ENCODE measurements at regions not wholly inside any gene's neighbourhood (a gene's known extent, or its start where the extent isn't known, plus 50 kb on each side); places are given as distances from the start of the nearest gene placed in this dataset.
A peak's percentile ranks its signal among the peaks of the same experiment; 100 is the strongest.
"Not testable (repeated sequence)": the region's sequence is repeated elsewhere in the genome, so short reads cannot be mapped to it uniquely, and the experiment has no call there.

DNA sequence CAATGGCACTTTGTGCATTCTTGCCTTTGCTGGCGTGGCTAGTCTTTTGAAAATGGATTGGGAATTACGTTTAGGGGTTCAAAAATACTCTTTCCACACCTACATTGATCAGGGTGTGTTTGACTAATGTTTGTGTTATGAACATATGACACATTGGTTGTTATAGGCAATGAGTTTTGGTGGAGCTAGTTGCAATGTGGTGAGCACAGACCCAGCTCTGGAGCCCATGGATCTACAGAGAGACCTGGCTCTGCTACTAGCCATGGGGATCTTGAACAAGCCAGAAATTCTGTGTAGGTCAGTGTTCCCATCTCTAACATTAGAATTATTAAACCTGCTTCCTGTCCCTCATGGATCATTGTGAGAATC is 222.4 kb upstream of the UBL3 start:
- DNase-seq (ENCODE audit: low spot score in 2 of 2) (no peak), ATAC-seq (no peak)
- Mint-ChIP-seq H3K27ac (no peak overlapping the region), H3K4me1 (no peaks in the 10 kb centered on the region), H3K36me3 (no peaks in the 10 kb centered on the region), H3K9me3 (no peaks in the 10 kb centered on the region), H3K4me3 (no peak overlapping the region)

DNA sequence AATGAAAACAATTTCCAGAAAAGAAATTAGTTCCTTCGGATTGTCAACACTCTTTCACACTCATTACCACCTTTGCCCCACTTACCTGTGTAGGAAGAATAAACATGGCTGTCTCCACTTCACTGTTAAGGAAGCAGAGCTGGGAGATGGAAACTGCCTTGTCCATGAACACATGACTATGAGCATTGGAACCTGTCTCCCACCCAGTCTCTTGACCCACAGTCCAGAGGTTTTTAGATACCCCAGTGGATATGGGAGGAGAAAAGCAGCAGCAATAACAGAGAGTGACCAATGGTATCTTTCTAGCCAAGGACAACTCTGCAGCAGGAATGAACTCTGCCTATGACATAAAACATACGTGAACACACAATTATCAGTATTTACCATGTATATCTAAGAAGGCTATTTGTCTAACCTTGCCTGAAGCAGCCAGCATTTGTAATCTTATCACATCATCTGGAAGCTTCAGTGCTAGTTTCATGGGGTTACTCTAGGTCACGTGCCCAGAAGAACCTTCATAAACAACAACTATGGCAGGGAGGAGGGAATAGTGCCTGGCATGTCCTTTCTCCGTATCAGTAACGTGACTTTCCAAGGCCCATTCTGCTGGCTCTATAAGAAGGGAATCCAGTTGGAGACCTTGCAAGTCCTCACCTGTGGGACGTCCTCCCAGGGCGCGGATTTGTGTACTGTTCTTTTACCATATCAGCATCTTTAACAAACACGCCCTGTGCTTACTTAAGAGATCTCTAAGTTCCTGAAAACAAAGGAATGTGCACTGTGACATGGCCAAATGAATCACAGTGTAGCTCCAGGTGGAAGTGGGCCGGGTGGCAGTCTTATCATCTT is 221.8 kb upstream of the UBL3 start:
- ATAC-seq (no peak), DNase-seq (ENCODE audit: low spot score in 2 of 2) (no peak)
- Mint-ChIP-seq H3K4me1 (no peaks in the 10 kb centered on the region), H3K4me3 (no peak overlapping the region), H3K27ac (no peak overlapping the region), H3K36me3 (no peaks in the 10 kb centered on the region), H3K9me3 (no peaks in the 10 kb centered on the region)

DNA sequence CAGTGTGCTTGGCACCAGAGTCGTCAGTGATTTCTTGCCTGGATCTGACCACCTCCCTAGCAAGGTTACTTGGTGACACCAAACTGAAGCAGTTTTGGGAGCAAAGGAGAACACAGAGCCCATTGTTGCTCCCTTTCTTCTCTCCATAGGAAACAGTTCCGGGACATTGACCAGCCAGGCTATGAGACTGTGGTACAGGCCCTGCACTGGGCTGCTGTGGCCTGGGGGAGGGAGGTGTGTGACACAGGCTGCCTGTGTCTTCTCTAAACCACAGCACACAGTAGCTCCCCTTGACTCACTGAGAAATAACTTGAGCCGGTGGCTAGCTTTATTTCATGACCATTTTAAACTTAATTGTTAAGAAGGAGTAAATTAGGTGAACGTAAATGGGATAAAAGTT is 214.8 kb upstream of the UBL3 start:
- H3K4me3 Mint-ChIP-seq = no peak overlapping the region
- no peaks in the 10 kb centered on the region for H3K4me1 Mint-ChIP-seq
- ATAC-seq = no peak
- no peak overlapping the region for H3K27ac Mint-ChIP-seq
- no peak for DNase-seq (ENCODE audit: low spot score in 2 of 2)
- H3K9me3 Mint-ChIP-seq = no peaks in the 10 kb centered on the region
- H3K36me3 Mint-ChIP-seq = no peaks in the 10 kb centered on the region

DNA sequence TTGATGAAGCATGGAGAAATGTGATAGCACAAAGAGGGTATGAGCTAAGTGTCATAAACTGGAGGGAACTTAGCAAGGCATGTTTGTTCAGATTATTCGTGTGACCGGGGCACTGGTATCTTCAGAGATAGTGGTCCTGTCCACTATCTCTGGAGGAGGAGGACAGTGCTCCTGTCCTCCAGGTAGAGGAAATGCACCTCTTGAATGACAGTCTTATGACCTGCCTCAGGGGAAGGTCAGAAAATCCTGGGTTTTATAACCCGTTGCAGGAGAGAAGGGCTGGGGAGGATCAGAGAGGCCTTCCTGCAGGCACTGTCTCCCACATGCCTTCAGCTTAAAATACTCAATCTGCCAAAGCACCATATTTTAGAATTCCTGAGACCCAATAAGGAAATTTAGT is 213.5 kb upstream of the UBL3 start:
- no peaks in the 10 kb centered on the region for H3K36me3 Mint-ChIP-seq
- no peak for DNase-seq (ENCODE audit: low spot score in 2 of 2)
- H3K9me3 Mint-ChIP-seq = no peaks in the 10 kb centered on the region
- H3K27ac Mint-ChIP-seq = no peak overlapping the region
- H3K4me1 Mint-ChIP-seq = no peaks in the 10 kb centered on the region
- no peak for ATAC-seq
- no peak overlapping the region for H3K4me3 Mint-ChIP-seq

DNA sequence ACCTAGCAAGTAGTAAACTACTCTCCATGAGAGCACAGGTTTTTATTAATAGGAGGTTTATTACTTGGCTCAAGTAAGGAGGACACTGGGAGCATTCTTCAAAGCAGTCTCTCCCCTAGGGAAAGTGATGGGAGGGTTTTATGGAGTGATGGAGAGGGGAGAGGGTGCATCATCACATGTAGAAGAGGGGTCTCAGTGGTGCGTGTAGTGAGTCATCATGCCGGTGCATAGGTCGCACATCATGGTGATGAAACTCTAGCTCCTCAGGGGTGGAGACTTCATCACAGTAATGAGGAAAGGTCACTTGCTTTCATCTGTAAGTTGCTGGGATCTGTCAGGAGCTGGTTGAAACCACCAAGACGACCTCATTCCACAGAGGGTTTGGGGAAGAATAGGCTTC is 210.8 kb upstream of the UBL3 start:
- ATAC-seq (no peak), DNase-seq (ENCODE audit: low spot score in 2 of 2) (no peak)
- H3K4me1 Mint-ChIP-seq = no peaks in the 10 kb centered on the region
- H3K27ac Mint-ChIP-seq = no peak overlapping the region
- H3K9me3 Mint-ChIP-seq = no peaks in the 10 kb centered on the region
- no peaks in the 10 kb centered on the region for H3K36me3 Mint-ChIP-seq
- no peak overlapping the region for H3K4me3 Mint-ChIP-seq

DNA sequence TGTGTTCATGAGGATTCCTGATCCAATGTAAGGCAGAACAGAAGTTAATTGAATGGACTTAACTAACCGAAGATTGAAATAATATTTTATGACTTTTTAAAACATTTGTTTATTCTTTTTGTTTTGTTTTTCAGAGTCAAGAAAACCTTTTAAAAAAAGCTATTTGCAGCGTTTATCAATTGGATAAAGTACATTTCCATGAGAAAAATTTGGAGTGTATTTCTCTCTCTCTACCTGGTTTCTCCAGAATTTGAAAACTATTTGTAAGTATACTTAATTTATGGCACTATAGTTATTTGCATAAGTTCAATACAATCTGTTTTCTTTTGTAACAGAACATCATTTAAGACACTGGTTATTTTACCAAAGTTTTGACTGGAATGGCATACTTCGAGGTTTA is 208.0 kb upstream of the UBL3 start:
- Mint-ChIP-seq H3K9me3 (no peaks in the 10 kb centered on the region), H3K27ac (no peak overlapping the region), H3K4me3 (no peak overlapping the region), H3K36me3 (no peaks in the 10 kb centered on the region), H3K4me1 (no peaks in the 10 kb centered on the region)
- DNase-seq (ENCODE audit: low spot score in 2 of 2) = no peak
- ATAC-seq = no peak

DNA sequence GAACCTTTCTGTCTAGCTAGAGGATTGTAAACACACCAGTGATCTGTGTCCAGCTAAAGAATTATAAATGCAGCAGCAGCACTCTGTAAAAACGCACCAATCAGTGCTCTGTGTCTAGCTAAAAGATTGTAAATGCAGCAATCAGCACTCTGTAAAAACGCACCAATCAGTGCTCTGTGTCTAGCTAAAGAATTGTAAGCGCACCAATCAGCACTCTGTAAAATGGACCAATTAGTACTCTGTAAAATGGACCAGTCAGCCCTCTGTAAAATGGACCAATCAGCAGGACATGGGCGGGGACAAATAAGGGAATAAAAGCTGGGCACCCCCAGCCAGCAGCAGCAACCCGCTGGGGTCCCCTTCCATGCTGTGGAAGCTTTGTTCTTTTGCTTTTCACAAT is 204.1 kb upstream of the UBL3 start:
- not testable (repeated sequence) for ATAC-seq; H3K9me3 Mint-ChIP-seq; H3K27ac Mint-ChIP-seq; DNase-seq (ENCODE audit: low spot score in 2 of 2); H3K4me3 Mint-ChIP-seq; H3K36me3 Mint-ChIP-seq
- peaks cover 10% of the 10 kb centered on the region for H3K4me1 Mint-ChIP-seq

DNA sequence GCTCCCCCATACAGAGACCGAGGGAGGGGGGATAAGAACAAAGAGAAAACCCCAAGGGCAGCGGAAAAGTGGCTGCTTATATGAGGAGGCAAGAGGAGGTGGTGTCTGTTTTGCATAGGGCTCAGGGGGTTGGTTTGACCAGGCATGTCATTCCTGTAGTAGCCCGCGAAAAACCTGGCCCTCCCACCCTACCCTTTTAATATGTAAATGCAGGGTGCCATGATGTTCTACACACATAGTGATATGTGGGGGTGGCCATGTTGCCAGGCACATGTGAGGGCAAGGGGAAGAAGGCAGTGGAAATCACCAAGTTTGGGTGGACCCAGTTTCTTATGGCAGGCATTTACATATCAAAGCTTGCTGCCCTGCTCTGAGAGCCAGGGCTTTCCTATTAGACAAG is 203.5 kb upstream of the UBL3 start:
- Mint-ChIP-seq H3K4me1 (peaks cover 16% of the 10 kb centered on the region), H3K36me3 (no peaks in the 10 kb centered on the region), H3K27ac (no peak overlapping the region), H3K4me3 (no peak overlapping the region), H3K9me3 (no peaks in the 10 kb centered on the region)
- DNase-seq (ENCODE audit: low spot score in 2 of 2) (no peak), ATAC-seq (no peak)

DNA sequence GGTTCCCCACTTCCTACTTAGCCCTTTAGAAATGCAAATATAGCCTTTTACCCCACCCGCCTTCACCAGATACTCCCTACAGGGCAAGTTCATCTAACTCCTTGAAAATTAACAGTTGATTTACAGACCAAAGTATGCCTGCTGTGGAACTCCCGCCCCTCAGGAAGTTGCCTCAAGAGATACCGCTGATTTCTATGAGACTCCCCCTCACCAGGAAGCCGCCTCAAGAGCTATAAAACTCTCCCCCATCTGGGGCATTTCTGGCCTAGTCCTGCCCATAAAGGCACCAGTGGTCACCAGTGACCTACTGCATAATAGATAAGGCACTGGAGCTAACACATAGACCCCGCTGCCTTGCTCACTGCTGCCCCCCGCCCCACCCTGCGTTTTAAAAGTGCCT is 201.7 kb upstream of the UBL3 start:
- H3K27ac Mint-ChIP-seq = no peak overlapping the region
- H3K4me1 Mint-ChIP-seq = peaks cover 24% of the 10 kb centered on the region
- DNase-seq (ENCODE audit: low spot score in 2 of 2) (no peak), ATAC-seq (no peak)
- H3K36me3 Mint-ChIP-seq = no peaks in the 10 kb centered on the region
- no peaks in the 10 kb centered on the region for H3K9me3 Mint-ChIP-seq
- H3K4me3 Mint-ChIP-seq = no peak overlapping the region

DNA sequence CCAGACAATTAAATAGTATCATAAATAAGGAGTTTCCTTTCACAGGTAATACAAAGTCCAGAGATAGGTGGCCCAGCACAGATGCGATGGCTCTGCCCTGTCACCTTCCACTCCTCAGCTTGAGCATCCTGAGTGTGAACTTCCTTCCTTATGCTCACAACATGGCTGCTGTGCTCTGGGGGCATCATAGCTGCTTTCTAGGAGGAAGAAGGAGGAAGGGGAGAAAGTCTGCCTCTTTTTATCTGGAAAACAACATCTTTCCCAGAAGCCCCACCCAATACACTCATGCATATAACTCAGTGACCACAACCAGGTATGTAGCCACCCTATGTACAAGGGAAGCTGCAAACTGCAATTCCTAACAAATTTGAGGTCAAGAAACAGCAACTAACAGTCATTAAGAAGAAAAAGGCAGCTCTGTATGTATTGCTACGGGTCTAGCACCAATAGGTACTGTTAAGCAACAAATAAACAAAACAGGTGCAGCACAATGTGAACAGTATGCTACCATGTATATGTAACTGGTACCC is 201.2 kb upstream of the UBL3 start:
- ATAC-seq (no peak), DNase-seq (ENCODE audit: low spot score in 2 of 2) (no peak)
- no peaks in the 10 kb centered on the region for H3K9me3 Mint-ChIP-seq
- H3K4me3 Mint-ChIP-seq = no peak overlapping the region
- H3K27ac Mint-ChIP-seq = no peak overlapping the region
- peaks cover 29% of the 10 kb centered on the region for H3K4me1 Mint-ChIP-seq
- H3K36me3 Mint-ChIP-seq = no peaks in the 10 kb centered on the region

DNA sequence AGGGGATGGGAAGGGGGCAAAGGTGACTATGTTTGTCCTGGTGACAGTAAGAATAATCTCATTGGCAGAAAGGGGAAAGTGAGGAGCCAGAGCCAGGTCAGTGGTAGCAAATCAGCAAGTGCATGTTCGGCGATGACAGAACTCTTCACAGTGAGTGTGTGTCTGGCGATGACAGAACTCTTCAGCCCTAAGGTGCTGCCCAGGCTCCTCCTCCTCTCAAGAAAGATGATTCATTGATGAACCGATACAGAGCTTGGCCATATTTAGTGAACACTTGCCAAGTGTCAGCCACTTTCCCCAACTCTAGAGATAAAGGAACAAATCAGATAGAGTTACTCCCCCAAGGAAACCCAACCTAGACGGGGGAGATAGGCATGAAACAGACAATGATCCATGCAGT is 199.3 kb upstream of the UBL3 start:
- peak; percentile 91 for ATAC-seq
- no peak for DNase-seq (ENCODE audit: low spot score in 2 of 2)
- Mint-ChIP-seq H3K27ac (no peak overlapping the region), H3K4me1 (peaks cover 32% of the 10 kb centered on the region), H3K36me3 (no peaks in the 10 kb centered on the region), H3K9me3 (no peaks in the 10 kb centered on the region), H3K4me3 (no peak overlapping the region)

DNA sequence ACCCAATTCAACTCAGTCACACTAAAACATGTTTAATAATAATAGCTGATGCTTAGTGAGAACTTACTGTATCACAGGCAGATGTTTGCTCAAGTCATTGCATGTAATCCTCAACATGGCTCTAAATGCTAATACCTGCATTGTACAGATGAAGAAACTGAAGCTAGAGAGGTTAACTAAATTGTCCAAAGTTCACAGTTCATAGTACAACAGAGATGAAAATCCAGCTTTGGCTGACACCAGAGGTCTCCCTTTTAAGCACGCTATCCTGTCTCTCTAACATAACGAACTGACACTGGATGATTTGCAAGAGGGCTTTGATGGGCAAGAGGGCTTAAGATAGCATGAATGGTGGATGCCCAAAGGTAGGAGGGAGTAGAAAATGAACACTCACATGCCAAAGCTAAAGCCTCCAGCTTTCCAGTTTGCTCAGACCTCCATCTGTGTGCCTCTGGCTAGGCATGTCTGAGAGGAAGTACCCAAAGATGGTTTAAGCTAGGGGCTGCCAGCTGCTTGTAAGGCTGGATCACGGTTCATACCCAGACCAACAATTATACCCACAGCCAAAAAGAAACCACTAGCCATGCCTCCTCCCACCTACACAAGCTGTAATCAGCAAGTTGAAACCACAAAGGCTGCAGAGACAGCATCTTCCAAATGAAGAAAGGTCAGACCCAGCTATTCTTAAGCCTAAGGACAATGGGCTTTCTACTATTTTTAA is 196.9 kb upstream of the UBL3 start:
- DNase-seq (ENCODE audit: low spot score in 2 of 2) (no peak), ATAC-seq (peak; percentile 85)
- Mint-ChIP-seq H3K9me3 (no peaks in the 10 kb centered on the region), H3K4me3 (no peak overlapping the region), H3K27ac (peak overlapping the region; percentile 29), H3K36me3 (no peaks in the 10 kb centered on the region), H3K4me1 (peaks cover 31% of the 10 kb centered on the region)

DNA sequence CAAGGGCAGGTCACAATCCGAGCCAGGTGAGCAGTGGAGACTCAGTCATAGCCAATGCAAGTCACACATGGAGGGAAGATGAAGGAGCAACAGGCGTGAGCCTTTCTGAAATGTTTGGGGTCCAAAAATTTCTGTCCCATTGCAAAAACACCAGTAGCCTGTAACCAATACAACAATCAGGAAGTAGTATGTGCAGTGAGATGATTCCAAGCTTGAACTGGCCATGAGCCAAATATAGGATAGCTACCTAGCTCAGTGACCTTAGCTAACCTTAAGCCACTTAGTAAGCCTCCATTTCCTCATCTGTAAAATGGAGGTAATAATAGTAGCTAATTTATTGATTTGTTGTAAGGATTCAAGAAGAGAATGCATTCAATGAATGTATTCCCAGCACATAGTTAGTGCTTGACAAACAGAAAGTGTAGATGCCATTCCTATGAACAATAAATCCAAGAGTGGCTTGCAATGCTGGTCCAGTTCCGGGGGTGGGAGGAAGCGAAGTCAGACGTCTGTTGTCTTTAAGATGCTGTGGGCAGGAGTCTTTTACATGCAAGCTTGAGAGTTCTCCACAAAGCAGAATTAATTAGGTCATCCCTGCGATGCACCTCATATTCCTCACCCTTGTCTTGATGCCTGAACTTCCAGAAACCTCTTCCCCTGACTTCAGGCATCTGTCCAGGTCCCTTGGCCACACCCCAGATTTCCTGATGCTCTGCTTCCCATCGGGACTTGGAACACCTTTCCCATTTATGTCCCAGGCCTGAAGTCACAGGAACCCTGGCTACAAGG is 195.7 kb upstream of the UBL3 start:
- H3K36me3 Mint-ChIP-seq = no peaks in the 10 kb centered on the region
- peaks cover 25% of the 10 kb centered on the region for H3K4me1 Mint-ChIP-seq
- peak overlapping the region; percentile 29 for H3K27ac Mint-ChIP-seq
- no peak overlapping the region for H3K4me3 Mint-ChIP-seq
- no peaks in the 10 kb centered on the region for H3K9me3 Mint-ChIP-seq
- ATAC-seq = no peak
- DNase-seq (ENCODE audit: low spot score in 2 of 2) = no peak

DNA sequence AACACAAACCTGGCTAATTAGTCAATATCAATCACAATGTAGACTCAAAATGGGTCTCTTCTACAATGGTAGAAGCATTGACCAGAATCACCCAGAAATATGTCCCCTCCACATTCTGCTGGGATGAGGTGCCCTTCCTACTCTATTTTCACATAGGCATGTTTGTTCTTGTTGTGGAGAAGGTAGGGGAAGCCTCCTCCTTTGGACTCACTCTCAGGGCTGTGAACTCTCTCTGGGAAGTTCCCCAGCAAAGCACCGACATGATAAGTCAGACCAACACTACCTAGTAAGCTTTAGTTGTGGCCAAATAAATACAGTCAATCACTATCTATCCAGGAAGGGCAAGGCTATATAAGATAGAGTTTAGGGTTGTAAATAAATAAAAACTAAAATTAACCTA is 194.5 kb upstream of the UBL3 start:
- H3K36me3 Mint-ChIP-seq = no peaks in the 10 kb centered on the region
- H3K27ac Mint-ChIP-seq = no peak overlapping the region
- H3K4me3 Mint-ChIP-seq = no peak overlapping the region
- H3K9me3 Mint-ChIP-seq = no peaks in the 10 kb centered on the region
- DNase-seq (ENCODE audit: low spot score in 2 of 2) (peak in 1 of 2 donors; percentile 33), ATAC-seq (no peak)
- H3K4me1 Mint-ChIP-seq = peaks cover 25% of the 10 kb centered on the region

DNA sequence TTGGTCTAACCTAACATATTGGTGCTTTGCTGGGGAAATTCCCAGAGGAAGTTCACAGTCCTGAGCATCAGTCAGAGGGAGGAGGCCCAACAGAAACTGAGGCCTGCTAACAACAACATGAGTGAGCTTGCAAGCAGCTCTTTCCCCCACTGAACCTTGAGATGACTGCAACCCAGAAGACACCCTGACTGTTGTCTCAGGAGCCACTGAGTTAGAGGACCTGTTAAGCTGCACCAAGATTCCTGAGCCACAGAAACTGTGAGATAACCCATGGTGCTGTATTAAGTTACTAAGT is 193.2 kb upstream of the UBL3 start:
- Mint-ChIP-seq H3K27ac (no peak overlapping the region), H3K9me3 (no peaks in the 10 kb centered on the region), H3K36me3 (no peaks in the 10 kb centered on the region), H3K4me3 (no peak overlapping the region), H3K4me1 (peaks cover 13% of the 10 kb centered on the region)
- ATAC-seq (no peak), DNase-seq (ENCODE audit: low spot score in 2 of 2) (no peak)

Data from stimulated activated effector memory CD8-positive, alpha-beta T cell treated with anti-CD3 and anti-CD28 coated beads, Interleukin-12 subunit alpha, Interleukin-12 subunit beta, amount 100 ng/mL, for 72 hours (primary cell).